HTR-8/SVneo (cell line): ENCODE measurements at regions not wholly inside any gene's neighbourhood (a gene's known extent, or its start where the extent isn't known, plus 50 kb on each side); places are given as distances from the start of the nearest gene placed in this dataset.
"Not testable (repeated sequence)": the region's sequence is repeated elsewhere in the genome, so short reads cannot be mapped to it uniquely, and the experiment has no call there.

Source experiments
- DNase-seq: peaks from one replicate; pipeline ENCODE4 v3.0.0; 2011; ENCODE audit warnings: low spot score, mixed read lengths; ENCODE audit not compliant: insufficient read length
- FAIRE-seq: peaks from 2 replicates; lab custom pipeline; 2011; peaks lifted over from hg19 to GRCh38; lab: Jason Lieb, UNC

GRCh38 chr5:127210042-127210441, 80.6 kb upstream of the MEGF10 start:
- FAIRE-seq (no peak), DNase-seq (no peak)

GRCh38 chr5:127213231-127213630, 77.4 kb upstream of the MEGF10 start:
- no peak for DNase-seq
- FAIRE-seq: no peak

DNA sequence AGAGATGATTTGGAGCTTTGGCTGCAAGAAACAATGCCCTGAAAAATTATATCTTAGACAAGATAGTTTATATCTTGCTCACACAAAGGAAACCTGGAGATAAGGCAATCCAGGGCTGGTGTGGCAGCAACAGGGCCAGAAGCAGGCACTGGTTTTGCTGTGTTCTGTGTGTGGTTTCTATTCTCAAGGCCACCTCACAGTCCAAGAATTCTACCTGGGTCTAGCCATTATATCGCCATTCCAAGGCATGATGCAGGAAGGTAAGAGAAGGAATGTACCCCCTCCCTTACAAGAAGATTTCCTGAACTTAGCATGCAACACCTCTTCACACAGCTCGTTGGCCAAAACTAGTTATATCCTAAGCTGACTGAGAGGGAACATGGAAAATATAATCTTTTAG, 74.5 kb upstream of the MEGF10 start:
- DNase-seq (no peak), FAIRE-seq (no peak)

- no peak for FAIRE-seq
- no peak for DNase-seq
Measured at GRCh38 chr5:127216898-127217675, 73.5 kb upstream of the MEGF10 start.

DNA sequence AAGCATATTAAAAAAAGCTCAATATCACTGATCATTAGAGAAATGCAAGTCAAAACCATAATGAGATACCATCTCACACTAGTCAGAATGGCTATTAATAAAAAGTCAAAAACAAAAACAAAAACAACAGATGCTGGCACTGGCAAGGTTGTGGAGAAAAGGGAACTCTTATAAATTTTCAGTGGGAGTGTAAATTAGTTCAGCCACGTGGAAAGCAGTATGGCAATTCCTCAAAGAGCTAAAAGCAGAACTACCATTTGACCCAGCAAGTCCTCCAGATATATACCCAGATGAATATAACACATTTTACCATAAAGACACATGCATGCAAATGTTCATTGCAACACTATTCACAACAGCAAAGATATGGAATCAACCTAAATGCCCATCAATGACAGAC, 68.7 kb upstream of the MEGF10 start:
- not testable (repeated sequence) for FAIRE-seq, DNase-seq

GRCh38 chr5:127222571-127223156, 67.9 kb upstream of the MEGF10 start:
- not testable (repeated sequence) for FAIRE-seq, DNase-seq

DNA sequence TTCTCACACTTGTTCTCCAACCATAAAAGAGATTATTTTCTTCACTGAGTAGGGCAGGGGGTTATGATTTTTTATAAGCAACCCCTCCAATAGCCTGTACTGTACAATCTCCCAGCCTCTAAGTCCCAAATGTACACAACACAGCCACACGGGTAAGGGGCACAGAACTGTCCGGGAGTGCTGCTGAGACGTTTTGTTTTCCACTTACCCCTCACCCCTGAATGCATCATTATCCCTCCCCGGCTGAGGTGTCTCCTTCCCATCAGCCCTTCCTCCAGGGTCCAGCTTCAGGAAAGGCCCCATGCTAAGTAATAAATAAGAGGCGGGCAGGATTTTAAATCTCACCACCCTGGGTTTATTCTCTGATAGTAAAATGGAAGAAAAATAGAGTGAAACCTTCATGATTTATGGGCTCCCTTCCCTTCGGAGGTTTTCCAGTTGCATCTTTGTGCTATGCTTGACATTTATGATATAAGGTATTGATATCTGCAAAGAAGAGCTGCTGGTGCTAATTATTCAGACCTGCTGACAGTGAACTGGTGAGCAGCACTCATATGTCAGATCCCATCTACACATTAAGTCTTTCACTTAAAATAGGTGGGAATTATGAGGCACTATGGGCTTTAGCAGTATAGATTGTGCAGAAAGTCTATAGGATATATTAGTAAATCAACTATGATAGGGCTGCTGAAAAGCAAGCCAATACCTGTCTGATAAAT, 67.2 kb upstream of the MEGF10 start:
- no peak for FAIRE-seq
- no peak for DNase-seq

- DNase-seq (no peak), FAIRE-seq (no peak)
Measured at GRCh38 chr5:127227881-127228280, 62.7 kb upstream of the MEGF10 start.

GRCh38 chr5:127228540-127229184, 61.9 kb upstream of the MEGF10 start:
- DNase-seq (no peak), FAIRE-seq (no peak)

- FAIRE-seq (no peak), DNase-seq (no peak)
Measured at GRCh38 chr5:127229185-127229889, 61.3 kb upstream of the MEGF10 start.

- FAIRE-seq: no peak
Measured at GRCh38 chr5:127231118-127231517, 59.5 kb upstream of the MEGF10 start.

GRCh38 chr5:127233590-127233989, 57.0 kb upstream of the MEGF10 start:
- FAIRE-seq: no peak

More at GRCh38 chr5:127231118-127231517, 59.5 kb upstream of the MEGF10 start:
- no peak for DNase-seq

DNA sequence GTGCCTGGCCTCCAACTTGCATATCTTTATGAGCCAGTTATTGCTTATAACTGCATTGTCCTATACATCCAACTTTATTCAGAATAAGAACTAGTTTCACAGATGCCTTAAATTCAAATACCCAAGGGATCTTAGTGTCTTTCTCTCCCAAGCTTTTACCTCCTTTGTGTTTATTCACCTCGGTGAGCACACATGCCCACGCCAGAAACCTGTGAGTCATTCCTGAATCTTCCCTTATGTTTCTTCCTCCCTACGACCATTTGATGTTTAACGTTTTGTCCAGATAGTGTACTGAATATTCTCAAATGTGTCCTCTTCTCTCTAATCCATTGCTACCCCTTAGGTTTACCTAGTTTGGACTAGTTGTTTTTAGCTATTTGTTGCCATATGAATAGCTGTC, 55.5 kb upstream of the MEGF10 start:
- FAIRE-seq: no peak

More at GRCh38 chr5:127233590-127233989, 57.0 kb upstream of the MEGF10 start:
- no peak for DNase-seq

GRCh38 chr5:127236254-127236653, 54.3 kb upstream of the MEGF10 start:
- no peak for FAIRE-seq

More for the DNA sequence above, 55.5 kb upstream of the MEGF10 start:
- no peak for DNase-seq

More at GRCh38 chr5:127236254-127236653, 54.3 kb upstream of the MEGF10 start:
- DNase-seq: no peak
